ENCODE measurements at regions not wholly inside any gene's neighbourhood (a gene's known extent, or its start where the extent isn't known, plus 50 kb on each side); places are given as distances from the start of the nearest gene placed in this dataset.

DNA sequence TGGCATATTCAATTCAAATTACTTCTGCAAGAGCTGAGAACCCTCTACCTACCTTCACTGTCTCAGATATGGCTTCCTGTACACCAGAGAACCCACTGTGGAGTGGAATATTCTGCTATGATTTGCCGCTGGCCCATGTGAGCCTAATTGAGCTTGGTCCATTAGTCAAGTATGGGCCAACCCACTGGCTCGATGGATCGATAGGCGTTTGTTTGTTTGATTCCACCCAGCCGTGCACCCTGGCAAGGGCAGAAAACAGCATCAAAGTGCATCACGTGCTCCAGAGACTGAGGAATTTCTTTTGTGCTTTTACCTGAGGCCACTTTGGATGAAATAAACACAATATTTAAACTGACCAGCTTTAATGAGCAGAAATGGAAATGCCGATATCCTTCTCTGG lies 426.3 kb downstream of the AACS start:
- Histone ChIP-seq H3K23ac (ENCODE audit: insufficient read length, low read depth, low read length) (no peak overlapping the region), H3T11ph (ENCODE audit: low read length) (no peak overlapping the region), H2AK5ac (ENCODE audit: insufficient read length, low read length) (no peak overlapping the region), H3K4me2 (ENCODE audit: insufficient read depth, insufficient read length, low read length) (no peak overlapping the region), H3K4me1 (ENCODE audit: insufficient read depth, low read length) (no peaks in the 10 kb centered on the region), H2BK15ac (ENCODE audit: low read depth, low read length) (no peak overlapping the region), H3K9me3 (ENCODE audit: control insufficient read depth, low read depth, low read length) (no peaks in the 10 kb centered on the region), H2BK12ac (ENCODE audit: insufficient read length, low read depth, low read length) (no peak overlapping the region), H3K27me3 (ENCODE audit: insufficient read depth, low read length) (no peaks in the 10 kb centered on the region), H3K14ac (ENCODE audit: insufficient read depth, low read length) (no peak overlapping the region), H3K23me2 (ENCODE audit: insufficient read length, low read depth, low read length, poor library complexity, severe bottlenecking) (no peaks in the 10 kb centered on the region), H3K9ac (ENCODE audit: extremely low read depth, insufficient read length, low read length) (no peak overlapping the region), H2BK5ac (ENCODE audit: insufficient read length, low read length) (no peak overlapping the region), H4K91ac (ENCODE audit: insufficient read length, low read depth, low read length) (no peak overlapping the region), H3K4ac (ENCODE audit: low read depth, low read length) (no peak overlapping the region), H3K27ac (ENCODE audit: insufficient read length, low read depth, low read length) (no peak overlapping the region), H2AFZ (ENCODE audit: low read length) (no peak overlapping the region), H3K79me2 (ENCODE audit: insufficient read depth, low read length) (no peaks in the 10 kb centered on the region), H4K8ac (replicated peaks; ENCODE audit: insufficient read length, low read depth, low read length) (no peak overlapping the region), H2BK120ac (ENCODE audit: low read depth, low read length, poor library complexity, severe bottlenecking) (no peak overlapping the region), H2BK20ac (ENCODE audit: low read depth, low read length, poor library complexity, severe bottlenecking) (no peak overlapping the region), H4K20me1 (ENCODE audit: control insufficient read depth, insufficient read depth, insufficient read length) (no peaks in the 10 kb centered on the region), H4K5ac (ENCODE audit: insufficient read length, low read depth, low read length) (no peak overlapping the region), H3K79me1 (ENCODE audit: insufficient read depth, low read depth, low read length, poor library complexity, severe bottlenecking) (no peaks in the 10 kb centered on the region), H3K18ac (ENCODE audit: insufficient read length, low read depth, low read length) (no peak overlapping the region), H3K56ac (ENCODE audit: insufficient read length, low read depth, low read length) (no peak overlapping the region)
- peaks cover 3 to 8% (median 5%) of the 10 kb centered on the region in 3 experiments for H3K36me3 Mint-ChIP-seq (ENCODE audit: insufficient read depth in 1 of 3, low read depth in 3 of 3)
- H3K27me3 Mint-ChIP-seq (ENCODE audit: low read depth): peaks cover 2% of the 10 kb centered on the region; the same call in 1 of the 2 replicates
- H3K4me1 Mint-ChIP-seq: peaks cover 7 to 11% of the 10 kb centered on the region in 2 experiments
- peaks cover 7 to 8% of the 10 kb centered on the region in 2 experiments for H3K9me3 Mint-ChIP-seq
- TF ChIP-seq, protein P1, sequence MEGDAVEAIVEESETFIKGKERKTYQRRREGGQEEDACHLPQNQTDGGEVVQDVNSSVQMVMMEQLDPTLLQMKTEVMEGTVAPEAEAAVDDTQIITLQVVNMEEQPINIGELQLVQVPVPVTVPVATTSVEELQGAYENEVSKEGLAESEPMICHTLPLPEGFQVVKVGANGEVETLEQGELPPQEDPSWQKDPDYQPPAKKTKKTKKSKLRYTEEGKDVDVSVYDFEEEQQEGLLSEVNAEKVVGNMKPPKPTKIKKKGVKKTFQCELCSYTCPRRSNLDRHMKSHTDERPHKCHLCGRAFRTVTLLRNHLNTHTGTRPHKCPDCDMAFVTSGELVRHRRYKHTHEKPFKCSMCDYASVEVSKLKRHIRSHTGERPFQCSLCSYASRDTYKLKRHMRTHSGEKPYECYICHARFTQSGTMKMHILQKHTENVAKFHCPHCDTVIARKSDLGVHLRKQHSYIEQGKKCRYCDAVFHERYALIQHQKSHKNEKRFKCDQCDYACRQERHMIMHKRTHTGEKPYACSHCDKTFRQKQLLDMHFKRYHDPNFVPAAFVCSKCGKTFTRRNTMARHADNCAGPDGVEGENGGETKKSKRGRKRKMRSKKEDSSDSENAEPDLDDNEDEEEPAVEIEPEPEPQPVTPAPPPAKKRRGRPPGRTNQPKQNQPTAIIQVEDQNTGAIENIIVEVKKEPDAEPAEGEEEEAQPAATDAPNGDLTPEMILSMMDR (conservative IDR thresholded peaks at IDR 0.05): no peak
- WGBS (ENCODE audit: extremely low coverage, insufficient read length, low lambda C conversion rate): no CpG with 5 or more reads among the region's 7 CpGs
- no peak overlapping the region for H3K27ac Mint-ChIP-seq
- no peak for DNase-seq
- H3K4me3 Mint-ChIP-seq: no peak overlapping the region

All from H9 (cell line).